IPS DF 6.9 (cell line): ENCODE measurements at regions not wholly inside any gene's neighbourhood (a gene's known extent, or its start where the extent isn't known, plus 50 kb on each side); places are given as distances from the start of the nearest gene placed in this dataset.

Source experiments
- DNase-seq: peaks from one replicate; pipeline ENCODE4 v3.0.0-alpha.2; 2013; ENCODE audit warnings: low read depth, low spot score
- H3K27ac ChIP-seq: one replicate; pipeline ENCODE4 v1.5.1; 2013; ENCODE audit warnings: low read length, control low read depth
- H3K27me3 ChIP-seq: 2 replicates; pipeline ENCODE4 v1.6.1; 2013; ENCODE audit warnings: mild to moderate bottlenecking, low read length; ENCODE audit not compliant: control insufficient read depth, insufficient read depth
- H3K36me3 ChIP-seq: 2 replicates; pipeline ENCODE4 v1.6.1; 2013; ENCODE audit warnings: low read length; ENCODE audit not compliant: control insufficient read depth, insufficient read depth
- H3K4me1 ChIP-seq: 2 replicates; pipeline ENCODE4 v1.6.1; 2013; ENCODE audit warnings: low read length; ENCODE audit not compliant: control insufficient read depth, insufficient read depth
- H3K4me3 ChIP-seq: 2 replicates; pipeline ENCODE4 v1.5.1; 2013; ENCODE audit warnings: mild to moderate bottlenecking, low read length
- H3K9me3 ChIP-seq: 2 replicates; pipeline ENCODE4 v1.6.1; 2013; ENCODE audit warnings: low read length, inconsistent platforms; ENCODE audit not compliant: control insufficient read depth, insufficient read depth
- WGBS: extraction: QIAGEN DNeasy Blood & Tissue Kit; methylation state at CpG from one replicate; pipeline ENCODE4 v1.1.7; 2013; ENCODE audit warnings: mixed read lengths, missing lambda C conversion rate; ENCODE audit not compliant: insufficient read length, insufficient coverage; 5-methylcytosine and 5-hydroxymethylcytosine counted together

DNA sequence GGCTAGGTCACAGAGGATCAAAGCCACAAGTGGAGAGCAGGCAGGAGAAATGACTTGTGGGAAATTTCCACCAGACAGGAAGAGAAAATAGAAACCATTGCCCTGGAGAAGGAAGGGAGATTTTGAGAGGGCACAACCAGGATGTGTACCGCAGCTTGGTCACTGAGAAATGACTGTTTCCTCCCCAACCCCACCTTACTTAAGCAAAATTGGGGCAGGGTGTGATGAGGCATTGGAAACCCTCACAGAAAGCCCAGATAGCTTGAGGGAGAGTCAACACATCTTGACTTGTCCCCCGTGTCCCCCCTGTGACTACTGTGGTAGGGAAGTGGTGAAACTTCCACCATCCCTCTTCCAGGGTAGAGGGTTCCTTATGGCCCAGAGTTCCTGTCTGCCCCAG, 113.5 kb upstream of the FAM20A start:
- DNase-seq, result no peak

DNA sequence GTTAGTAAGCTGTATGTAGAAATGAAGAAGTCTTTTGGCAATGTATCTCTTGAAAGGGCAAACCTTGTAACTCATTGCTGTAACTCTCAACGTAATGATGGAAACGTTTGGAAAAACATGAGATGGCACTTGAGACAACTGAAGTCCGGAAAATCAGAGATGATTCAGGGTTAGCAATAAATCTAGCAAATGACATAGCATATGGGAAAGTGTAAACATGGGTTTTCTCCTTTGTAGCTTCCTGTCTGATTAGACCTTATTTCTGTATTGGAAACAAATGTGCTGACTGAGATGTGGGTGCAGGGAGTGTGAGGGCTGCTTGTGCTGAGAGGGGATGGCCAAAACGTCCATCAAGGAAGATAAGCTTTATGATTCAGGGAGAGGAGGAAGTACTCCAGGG, 110.7 kb upstream of the FAM20A start:
- no peaks in the 10 kb centered on the region for H3K9me3 ChIP-seq
- H3K36me3 ChIP-seq, result no peaks in the 10 kb centered on the region
- no CpG with 5 or more reads among the region's 4 CpGs for whole genome bisulfite sequencing
- no peak overlapping the region for H3K4me3 ChIP-seq
- no peak overlapping the region for H3K27ac ChIP-seq
- no peak for DNase-seq
- no peaks in the 10 kb centered on the region for H3K27me3 ChIP-seq
- H3K4me1 ChIP-seq, result no peaks in the 10 kb centered on the region

More for the DNA sequence above, 113.5 kb upstream of the FAM20A start:
- WGBS, result no CpG with 5 or more reads among the region's 2 CpGs
- Histone ChIP-seq H3K4me1 (no peaks in the 10 kb centered on the region), H3K9me3 (no peaks in the 10 kb centered on the region), H3K27ac (no peak overlapping the region), H3K36me3 (no peaks in the 10 kb centered on the region), H3K4me3 (no peak overlapping the region), H3K27me3 (no peaks in the 10 kb centered on the region)

DNA sequence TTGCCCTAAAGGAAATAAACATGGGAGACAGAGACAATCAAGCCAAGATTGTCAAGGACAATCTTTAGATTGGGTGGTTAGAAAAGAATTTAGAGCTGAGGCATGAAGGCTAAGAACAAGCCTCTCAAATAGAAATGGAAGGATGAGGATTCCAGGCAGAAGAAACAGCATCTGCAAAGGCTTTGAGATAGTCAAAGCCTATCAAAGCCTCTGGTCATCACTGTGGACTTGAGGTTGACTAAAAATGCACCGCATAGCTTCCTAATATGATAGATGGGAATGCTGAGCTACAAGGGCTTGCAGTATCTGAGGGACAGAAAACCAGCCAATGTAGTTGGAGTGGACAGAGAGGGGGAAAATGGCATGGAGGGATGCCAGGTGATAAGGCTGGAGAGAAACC, 109.8 kb upstream of the FAM20A start:
- Histone ChIP-seq H3K27ac (no peak overlapping the region), H3K4me3 (no peak overlapping the region), H3K36me3 (no peaks in the 10 kb centered on the region), H3K4me1 (no peaks in the 10 kb centered on the region), H3K27me3 (no peaks in the 10 kb centered on the region), H3K9me3 (no peaks in the 10 kb centered on the region)
- WGBS, result no CpG with 5 or more reads among the region's 1 CpG
- DNase-seq, result no peak

DNA sequence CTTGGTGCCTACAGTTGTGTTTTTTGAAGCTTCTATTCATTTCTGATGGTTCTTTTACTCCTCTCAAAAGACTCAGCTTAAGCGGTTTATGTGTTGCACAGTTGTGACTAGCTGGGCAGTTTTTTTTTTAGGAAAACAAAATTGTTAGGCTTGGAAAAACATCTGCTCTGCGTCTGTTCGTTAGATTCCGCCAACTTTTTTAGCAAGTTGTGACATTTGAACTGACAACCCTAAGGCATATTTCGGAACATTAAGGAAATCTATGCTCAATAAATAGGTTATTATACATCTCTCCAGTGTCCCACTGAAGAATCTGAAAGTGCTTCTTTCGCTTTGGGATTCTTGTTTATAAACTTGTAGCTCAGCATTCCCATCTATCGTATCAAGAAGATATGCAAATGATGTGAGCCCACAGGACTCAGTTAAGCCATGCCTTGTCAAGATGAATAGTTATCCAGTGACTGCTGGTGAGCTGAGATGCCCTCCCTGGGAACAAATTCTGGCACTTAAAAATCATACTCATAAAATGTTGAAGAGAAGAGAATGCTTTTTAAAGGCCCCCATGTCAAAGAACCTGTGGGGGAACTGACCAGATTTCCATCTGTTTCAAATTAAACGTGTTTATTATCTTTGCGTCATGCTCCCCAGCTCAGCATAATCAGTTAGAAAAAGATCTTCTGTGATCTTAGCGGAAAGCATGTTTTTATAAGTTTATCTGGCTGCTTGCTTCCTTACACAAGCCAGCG, 109.0 kb upstream of the FAM20A start:
- no CpG with 5 or more reads among the region's 11 CpGs for WGBS
- Histone ChIP-seq H3K27ac (no peak overlapping the region), H3K4me1 (no peaks in the 10 kb centered on the region), H3K4me3 (no peak overlapping the region), H3K27me3 (no peaks in the 10 kb centered on the region), H3K36me3 (no peaks in the 10 kb centered on the region), H3K9me3 (no peaks in the 10 kb centered on the region)
- no peak for DNase-seq

DNA sequence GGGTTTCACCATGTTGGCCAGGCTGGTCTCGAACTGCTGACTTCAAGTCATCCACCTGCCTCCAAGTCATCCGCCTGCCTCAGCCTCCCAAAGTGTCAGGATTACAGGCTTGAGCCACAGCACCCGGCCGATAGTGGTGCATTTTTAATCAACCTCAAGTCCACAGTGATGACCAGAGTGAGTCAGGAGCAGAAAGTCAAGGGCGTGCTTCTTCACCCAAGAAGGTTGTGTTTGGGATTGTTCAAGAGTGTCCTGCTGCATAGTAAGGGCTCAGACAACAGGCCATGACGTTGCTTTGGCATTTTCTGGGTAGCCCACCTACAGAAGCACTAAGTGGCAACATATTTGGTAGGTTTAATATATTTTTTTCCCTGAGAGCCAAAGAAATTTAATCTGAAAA, 108.3 kb upstream of the FAM20A start:
- no CpG with 5 or more reads among the region's 6 CpGs for WGBS
- H3K9me3 ChIP-seq, result no peaks in the 10 kb centered on the region
- H3K27ac ChIP-seq, result no peak overlapping the region
- H3K4me3 ChIP-seq, result no peak overlapping the region
- H3K4me1 ChIP-seq, result no peaks in the 10 kb centered on the region
- H3K27me3 ChIP-seq, result no peaks in the 10 kb centered on the region
- H3K36me3 ChIP-seq, result no peaks in the 10 kb centered on the region
- no peak for DNase-seq

DNA sequence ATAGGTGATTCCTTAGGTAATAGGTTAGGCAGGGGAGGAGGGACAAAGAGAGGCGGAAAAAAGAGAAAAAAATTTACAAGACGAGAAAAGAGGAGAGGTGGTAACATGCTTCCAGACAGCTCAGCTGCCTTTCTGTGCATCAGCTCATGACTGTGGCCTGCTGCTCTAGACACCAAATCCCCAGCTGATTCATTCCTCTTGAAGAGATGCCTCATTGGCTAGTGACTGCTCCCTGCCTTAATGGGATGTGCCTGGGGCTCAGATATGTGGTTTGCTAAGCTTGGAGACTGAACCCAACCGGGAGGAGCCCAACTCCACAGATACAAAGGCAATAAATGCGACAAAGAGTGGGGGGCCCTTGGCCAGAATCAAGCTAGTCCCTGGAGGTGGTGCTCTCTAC, 105.9 kb upstream of the FAM20A start:
- Histone ChIP-seq H3K27ac (no peak overlapping the region), H3K36me3 (no peaks in the 10 kb centered on the region), H3K9me3 (no peaks in the 10 kb centered on the region), H3K27me3 (peaks cover 1% of the 10 kb centered on the region; the same call in 1 of the 2 replicates), H3K4me3 (no peak overlapping the region), H3K4me1 (no peaks in the 10 kb centered on the region)
- DNase-seq, result no peak
- WGBS, result no CpG with 5 or more reads among the region's 4 CpGs

DNA sequence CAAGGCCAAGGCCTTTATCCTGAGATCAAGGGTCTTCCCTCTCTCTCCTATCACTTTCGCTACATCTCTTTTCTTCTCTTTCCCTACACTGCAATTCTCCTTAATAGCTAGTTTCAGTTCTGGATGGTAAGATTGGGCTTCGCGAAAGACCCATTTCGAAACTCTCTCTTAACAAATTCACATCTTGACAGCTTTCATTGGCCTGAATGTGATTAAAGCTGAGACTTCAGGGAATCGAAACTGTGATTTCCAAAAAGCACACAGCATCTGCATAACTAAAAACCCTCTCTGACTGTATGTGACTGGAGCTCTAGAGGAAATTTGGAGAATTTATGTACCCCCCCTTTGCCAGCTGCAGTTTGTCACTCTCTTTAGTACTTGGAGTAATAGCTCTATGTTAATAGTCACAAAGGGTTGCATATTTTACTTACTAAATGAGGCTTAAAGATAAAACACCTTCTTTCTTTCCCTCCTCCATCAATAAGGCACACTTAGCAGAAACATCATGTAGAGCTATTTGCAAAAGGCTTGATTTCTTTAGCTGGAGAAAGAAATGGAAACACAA, 105.3 kb upstream of the FAM20A start:
- Histone ChIP-seq H3K36me3 (no peaks in the 10 kb centered on the region), H3K27ac (no peak overlapping the region), H3K4me1 (no peaks in the 10 kb centered on the region), H3K27me3 (peaks cover 1% of the 10 kb centered on the region; the same call in 1 of the 2 replicates), H3K9me3 (no peaks in the 10 kb centered on the region), H3K4me3 (no peak overlapping the region)
- DNase-seq, result no peak
- WGBS, result no CpG with 5 or more reads among the region's 5 CpGs

DNA sequence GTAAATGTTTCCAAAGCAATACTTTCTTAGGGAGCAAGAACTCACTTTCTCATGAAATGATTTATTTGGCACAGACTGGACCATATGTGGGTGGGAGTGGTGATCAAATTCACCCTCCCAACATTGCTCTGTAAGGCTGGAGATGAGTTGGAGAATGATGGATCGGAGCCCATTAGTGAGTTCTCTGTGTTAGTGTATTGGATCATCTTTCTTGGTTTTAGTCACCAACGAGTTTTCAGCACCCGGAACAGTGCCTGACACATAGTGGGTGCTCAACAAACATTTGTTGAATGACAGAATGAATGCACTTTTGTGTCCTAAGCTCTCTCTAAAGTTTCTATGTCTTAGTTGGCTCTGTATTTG, 104.5 kb upstream of the FAM20A start:
- Histone ChIP-seq H3K27ac (no peak overlapping the region), H3K9me3 (no peaks in the 10 kb centered on the region), H3K4me3 (no peak overlapping the region), H3K4me1 (no peaks in the 10 kb centered on the region), H3K27me3 (peaks cover 1% of the 10 kb centered on the region; the same call in 1 of the 2 replicates), H3K36me3 (no peaks in the 10 kb centered on the region)
- no peak for DNase-seq
- WGBS, result no CpG with 5 or more reads among the region's 3 CpGs

DNA sequence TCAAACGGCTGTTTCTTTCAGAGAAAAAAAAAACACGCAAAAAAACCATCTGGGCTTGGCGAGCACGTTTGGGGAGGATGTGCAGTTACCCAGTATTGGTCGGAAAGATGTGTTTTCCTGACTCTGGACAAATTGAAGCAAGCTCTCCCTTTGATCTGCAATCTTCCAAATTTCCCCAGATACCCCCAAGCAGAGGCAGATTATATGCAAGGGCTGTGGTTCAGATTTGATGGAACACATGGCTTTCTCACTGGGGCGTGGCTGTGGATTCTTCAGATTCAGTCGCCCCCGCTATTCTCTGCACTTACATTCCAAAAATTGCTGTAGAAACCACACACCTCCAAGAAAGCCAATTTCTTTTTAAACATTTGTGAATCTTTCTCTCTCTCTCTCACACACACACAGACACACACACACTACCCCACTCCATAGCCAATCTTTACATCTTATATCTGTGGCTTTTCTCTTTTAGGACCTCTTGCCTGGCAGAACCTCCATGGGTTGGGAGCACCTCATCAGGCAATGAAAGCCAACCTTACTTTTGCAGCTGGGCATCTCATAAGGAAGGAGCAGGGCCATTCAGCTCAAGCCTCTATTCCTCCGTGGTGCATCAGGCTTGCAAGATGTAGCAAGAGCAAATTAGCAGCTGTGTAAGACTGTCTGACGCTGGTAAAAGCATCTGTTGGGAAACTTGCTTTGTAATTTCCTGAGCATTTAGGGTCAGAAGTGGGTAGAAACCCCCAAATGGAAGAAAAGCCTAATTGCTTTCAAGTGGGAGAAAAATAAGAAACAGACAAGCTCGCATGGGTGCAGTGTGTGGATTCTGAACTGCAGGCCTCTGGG, 103.9 kb upstream of the FAM20A start:
- H3K4me1 ChIP-seq, result no peaks in the 10 kb centered on the region
- peaks cover 1% of the 10 kb centered on the region; the same call in 1 of the 2 replicates for H3K27me3 ChIP-seq
- H3K4me3 ChIP-seq, result no peak overlapping the region
- WGBS, result no CpG with 5 or more reads among the region's 11 CpGs
- no peak for DNase-seq
- no peak overlapping the region for H3K27ac ChIP-seq
- no peaks in the 10 kb centered on the region for H3K9me3 ChIP-seq
- no peaks in the 10 kb centered on the region for H3K36me3 ChIP-seq

DNA sequence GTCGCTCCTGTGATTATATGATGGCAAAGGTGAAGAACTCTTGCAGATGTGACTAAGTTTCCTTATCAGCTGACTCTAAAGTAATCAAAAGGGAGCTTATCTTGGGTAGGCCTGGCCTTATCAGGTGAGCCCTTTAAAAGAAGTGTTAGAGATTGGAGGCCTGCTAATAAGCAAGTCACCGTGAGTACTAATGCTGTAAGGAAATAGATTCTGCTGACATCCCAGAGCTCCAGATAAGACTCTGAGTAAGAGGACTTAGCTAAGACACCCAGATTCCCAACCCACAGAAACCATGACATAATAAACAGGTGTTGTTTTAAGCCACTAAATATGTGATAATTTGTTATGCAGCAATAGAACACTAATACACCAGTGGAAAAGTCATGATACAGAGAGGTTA, 99.9 kb upstream of the FAM20A start:
- Histone ChIP-seq H3K4me1 (no peaks in the 10 kb centered on the region), H3K4me3 (no peak overlapping the region), H3K27ac (no peak overlapping the region), H3K36me3 (no peaks in the 10 kb centered on the region), H3K9me3 (no peaks in the 10 kb centered on the region), H3K27me3 (peaks cover 1% of the 10 kb centered on the region; the same call in 1 of the 2 replicates)
- no peak for DNase-seq
- WGBS, result no CpG with 5 or more reads among the region's 2 CpGs
